ENCODE measurements at regions not wholly inside any gene's neighbourhood (a gene's known extent, or its start where the extent isn't known, plus 50 kb on each side); places are given as distances from the start of the nearest gene placed in this dataset.
"Not testable (repeated sequence)": the region's sequence is repeated elsewhere in the genome, so short reads cannot be mapped to it uniquely, and the experiment has no call there.

DNA sequence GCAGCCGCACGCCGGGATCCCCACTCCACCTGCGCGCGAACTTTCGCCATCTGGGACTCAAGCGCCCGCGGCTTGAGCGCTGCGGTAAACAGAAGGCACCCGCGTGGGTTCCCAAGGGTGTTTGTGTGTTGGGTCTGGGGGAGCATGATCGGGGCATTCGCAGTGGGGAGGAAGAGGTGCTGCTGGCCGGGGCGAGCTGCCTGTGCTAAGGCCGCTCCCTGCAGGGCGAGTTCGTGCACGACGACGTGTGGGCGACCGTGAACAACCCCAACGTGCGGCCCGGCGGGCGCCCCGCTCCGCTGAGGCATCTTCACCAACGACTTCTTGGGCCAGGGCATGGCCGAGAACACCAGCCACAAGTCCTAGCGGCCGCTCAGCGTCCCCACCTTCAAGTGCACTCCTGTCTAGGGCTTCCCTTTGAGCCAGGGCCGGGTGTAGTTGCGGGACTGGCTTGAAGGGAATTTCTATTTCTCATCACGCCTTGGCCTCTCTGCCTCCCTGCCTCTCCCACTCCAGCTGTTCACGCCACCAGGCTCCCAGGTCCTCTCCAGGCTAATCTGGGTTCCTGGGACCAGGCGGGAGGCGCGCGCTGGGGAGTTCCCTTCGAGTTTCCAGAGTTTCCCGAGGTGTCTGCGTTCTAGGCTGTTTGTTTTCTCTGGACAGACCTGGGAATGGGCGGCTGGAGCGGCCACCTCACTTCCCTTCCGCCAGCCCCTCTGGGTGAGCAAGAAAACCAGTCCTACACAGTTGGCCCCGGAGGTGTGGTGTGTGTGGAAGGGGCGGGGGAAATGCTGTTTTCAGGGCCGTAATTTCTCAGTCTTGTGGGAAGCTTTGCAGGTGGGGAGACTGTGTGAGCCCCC lies 417.8 kb upstream of the TMTC1 start:
- no peak for DNase-seq

DNA sequence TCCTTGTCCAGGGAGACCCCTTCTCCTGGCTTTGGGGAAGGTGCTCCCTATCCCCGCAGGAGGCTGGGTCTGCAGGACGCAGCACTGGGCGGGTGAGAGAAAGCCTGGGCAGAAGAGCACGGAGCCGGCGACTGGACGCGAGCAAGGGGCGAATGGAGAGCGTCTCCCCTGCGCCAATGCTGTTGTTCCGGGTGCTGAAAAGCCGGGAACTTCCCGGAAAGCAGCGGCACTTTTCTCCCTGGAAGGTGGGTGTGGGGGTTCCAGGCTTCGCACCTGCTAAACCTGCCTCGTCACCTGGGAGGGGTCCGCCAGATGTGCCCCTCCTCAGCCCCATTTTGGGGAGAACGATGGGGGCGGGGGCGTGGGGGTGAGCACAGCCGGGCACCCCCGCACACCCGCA lies 417.1 kb upstream of the TMTC1 start:
- no peak for DNase-seq

DNA sequence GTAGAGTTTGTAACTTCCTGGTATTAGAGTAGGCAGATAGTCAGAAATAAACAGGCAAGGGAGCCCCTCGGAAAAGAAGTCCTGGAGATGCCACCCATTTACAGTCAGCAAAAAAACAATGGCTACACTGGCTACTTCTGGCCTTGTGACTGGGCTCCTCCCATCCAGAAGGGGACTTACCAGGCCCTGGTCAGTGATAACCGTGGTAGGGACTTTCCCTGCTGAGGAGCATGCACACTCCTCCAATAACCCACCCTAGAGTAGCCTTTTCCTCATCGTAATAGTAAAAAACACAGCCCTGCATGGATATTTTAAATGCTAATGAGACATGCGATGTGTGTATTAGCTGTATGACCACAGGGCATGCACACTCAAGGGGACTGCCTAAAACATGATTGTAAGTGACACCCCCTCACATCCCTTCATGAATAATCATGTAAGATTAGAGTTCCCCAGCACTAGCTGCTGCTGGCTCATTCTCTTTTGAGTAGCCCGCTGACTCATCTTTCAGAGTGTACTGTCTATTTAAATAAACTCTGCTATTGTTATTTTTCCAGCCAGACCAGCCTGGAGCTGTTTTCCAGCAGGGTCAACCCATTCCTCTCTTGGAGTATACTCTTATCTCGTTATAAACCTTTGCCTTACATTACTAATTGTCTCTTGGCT lies 413.8 kb upstream of the TMTC1 start:
- no peak for DNase-seq

DNA sequence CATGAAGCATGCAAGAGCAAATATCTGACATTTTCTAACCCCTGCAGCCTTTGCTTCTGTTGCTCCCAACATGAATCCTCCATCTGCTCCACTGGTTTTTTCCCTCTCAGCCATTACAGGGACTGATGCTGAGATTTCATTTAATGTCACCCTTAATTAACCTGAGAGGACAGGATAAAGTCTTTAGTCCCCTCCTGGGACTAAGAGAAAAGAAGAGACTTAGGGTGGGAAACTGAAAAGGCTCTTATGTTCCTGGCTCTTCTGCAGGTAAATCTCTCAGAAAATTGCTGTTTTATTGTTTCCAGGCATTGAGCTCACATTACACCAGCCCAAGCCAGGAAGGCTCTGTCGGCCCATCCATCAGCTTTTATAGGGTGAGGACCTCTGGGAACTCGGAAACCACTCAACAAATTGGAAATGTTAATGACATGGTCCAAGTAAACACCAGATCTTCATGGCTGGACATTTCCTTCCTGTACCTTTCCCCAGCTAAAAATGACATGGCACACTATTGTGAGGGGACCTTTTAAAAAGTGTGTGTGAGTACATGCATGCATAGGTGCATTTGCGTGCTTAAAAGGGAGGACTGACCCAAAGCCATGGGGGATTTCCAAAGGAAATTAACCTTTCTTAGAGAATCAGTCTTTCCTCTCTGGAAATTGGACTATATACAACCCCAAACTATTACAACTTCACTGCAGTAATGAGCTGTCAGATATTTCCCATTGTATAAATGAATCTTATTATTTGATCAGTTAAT lies 408.1 kb upstream of the TMTC1 start:
- DNase-seq, result no peak

DNA sequence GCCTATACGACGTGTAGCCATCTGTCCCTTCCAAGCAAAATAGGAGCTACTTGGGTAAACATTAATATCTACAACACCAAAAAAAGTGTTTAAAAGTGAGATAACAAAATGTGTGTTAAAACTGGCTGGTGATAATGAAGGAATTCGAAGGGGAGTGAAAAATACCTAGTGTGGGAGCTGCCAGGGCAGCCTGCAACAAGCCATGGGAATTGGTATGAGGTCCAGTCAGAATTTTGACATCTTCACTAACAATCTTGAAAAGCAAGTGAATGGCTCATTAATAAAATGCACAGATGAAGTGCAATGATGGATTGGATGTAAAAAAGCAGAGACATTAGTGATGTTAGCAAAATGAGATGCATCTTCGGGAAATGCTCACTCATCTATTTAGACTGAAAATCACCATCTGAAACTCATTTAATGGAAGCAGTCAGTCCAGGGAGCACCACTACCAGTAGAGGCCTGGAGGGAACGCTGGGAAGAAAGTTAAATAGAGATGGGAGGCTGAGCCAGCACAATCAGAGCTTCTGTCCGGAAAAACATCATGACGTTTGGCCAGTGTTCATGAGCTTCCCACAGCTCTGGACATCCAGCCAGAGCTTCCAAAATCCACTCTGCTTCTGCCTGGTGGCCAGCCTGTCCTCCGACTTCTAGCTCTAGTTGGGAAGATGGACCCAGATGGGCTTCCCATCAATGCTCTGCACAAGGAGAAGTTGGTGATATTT lies 405.0 kb upstream of the TMTC1 start:
- DNase-seq, result no peak

DNA sequence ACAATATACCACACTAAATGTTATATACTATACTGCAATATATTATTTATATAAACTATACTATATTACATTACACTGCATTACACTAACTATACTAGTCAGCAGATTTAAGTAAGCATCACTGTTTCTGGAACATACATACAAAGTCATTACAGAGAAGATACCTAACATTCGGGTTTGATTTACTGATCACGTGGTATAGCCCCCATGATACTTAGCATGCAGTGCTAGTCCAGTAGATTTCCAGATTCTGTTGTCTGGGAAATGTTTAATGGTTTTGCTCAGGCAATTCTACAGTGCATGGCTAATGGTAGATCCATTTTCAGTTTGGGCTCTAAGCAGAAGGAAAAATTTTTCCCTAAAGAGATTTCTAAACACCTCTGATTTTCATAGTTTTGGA lies 403.7 kb upstream of the TMTC1 start:
- DNase-seq, result no peak

DNA sequence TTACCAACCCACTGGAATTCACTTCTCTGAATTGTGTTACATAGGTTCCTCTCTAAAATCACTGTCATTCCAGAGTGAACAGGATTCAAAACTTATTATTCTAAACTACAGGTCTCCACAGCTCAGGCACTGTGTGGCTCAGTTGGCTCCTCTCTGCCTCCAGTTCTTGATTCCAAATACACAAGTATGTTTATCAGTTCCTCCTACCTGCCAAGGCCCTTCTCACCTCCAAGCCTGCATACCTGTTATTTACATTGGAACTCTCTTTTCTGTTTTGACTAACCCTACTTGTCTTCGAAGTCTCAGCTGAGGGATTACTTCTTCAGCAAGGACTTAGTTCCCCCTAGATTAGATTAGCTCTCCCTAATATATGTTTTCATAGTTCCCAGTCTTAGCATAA lies 397.6 kb upstream of the TMTC1 start:
- DNase-seq, result no peak

DNA sequence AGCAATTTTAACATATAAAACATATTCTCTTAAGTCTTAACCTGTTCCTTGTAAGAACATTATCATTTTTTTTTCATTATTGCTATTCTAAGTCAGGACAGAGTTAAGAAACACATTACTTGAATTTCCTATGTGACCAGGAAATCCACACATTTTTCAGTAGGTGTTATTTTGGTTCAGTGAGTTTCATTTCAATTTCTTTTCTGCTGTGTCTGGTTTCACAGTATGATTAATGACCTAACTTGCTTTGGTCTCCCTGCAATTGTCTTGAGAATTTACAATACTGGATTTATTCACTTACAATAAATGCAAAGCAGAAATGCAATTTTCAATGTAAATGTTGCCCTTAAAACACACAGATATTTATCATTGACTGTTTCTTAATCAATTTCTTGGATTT lies 396.9 kb upstream of the TMTC1 start:
- no peak for DNase-seq

DNA sequence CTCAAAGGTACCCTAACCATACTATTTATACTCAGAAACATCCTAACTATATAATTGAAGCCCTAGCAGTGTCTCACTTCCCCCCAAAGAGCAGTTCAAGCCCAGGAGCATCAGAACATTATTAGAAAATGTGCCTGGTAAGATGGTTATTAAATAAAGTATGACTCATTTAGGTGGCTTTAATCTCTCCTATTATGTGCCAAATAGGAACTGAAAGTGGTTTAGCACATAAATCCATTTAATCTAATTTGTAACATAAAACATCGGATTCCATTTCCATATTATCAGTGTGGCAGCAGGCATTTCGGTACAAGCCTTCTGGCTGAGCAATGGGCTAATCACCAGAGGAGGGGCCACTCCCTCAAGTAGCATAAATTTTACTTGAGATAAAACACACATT lies 395.2 kb upstream of the TMTC1 start:
- no peak for DNase-seq

DNA sequence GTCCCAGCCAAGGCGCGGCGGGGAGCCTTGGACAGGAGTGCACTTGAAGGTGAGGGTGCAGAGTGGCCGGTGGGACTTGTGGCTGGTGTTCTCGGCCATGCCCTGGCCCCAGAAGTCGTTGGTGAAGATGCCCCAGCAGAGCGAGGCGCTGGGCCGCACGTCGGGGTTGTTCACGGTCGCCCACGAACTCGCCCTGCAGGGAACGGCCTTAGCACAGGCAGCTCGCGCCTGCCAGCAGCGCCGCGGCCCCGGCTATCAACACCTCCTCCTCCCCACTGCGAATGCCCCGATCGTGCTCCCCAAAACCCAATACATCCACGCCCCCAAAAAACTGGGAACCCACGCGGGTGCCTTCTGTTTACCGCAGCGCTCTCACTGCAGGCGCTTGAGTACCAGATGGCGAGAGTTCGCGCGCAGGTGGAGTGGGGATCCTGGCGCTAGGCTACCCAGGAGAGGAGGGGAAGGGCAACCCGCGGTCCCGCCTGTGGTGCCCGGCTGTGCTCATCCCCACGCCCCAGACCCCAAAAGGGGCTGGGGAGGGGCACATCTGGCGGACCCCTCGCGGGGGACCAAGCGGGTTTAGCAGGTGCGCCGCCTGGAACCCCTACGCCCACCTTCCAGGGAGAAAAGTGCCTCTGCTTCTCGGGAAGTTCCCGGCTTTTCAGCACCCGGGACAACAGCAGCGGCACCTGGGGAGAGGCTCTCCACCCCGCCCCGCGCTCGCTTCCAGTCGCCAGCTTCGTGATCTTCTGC lies 386.3 kb upstream of the TMTC1 start:
- DNase-seq, result no peak

DNA sequence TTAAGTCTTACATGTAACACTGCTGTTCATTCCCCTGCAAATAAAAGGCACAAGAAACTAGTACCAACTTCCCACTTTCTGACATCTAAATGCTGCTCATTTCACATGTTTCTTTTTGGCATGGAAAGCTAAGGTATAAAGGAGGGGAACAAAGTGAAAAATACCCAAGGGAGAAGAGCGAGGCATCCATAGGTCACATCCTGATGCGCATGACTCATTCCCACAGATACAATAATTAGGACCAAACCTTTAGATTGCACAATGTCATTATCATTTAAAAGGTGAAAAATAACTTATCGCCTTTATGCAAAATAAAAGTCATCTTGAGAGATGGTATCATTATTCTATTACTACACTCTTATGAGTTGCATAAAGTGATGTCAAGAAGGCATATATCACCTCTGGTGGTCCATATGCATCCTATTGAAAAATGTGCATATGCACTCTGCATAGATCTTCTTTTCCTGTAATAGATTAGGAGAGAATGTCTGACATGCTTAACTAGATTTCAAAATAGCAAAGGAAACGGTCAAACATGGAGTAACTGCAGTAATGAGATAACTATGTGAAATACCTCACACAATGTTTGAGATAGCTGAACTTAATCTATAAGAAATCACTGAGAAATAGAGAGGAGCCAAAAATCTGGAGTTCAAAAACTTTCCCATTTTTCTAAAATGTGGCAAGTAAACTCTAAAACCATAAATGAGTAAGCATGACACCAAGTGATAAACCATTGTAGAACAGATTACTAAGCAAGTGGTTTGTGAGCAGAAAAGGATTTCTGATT lies 382.5 kb upstream of the TMTC1 start:
- no peak for DNase-seq

DNA sequence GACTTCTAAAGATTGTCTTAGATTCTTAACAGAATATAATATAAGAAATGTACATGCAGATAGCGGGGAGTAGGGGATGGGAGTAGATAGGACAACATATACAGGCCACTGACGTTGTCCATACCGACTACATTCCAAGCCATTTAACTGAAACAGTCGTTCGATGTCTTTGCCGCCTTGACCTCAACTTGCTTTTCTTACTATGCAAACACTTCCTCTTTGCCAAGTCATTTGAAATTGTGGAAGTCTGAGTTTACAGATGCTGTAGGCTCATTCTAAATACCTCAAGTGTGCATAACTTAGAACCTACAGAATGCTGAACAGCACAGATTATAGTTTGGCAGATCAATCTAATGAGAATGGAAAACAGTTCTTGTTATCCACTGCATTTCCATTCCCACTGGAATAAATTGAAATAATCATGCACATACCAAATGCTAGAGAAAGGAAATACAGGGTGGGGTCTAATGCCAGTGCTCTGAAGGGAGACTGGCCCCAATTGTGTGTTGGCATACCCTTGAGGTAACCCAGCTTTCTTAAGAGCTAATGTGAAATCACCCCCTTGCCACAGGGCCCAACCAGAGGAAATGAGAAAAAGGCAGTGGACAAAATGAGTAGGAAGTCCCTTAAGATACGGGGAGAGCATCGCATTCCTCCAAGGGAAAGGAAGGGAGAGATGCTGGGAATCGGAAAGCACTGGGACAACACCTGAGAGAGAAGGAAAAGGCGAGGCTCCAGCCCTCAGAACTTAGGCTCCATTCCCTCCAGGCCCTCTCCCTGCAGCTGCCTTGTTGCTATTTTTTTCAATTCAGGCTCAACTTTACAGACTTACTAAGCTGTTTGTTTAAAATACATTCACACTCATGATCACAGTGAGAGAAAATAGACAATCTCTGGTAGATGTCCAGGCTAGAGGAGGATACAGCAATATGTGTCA lies 380.9 kb upstream of the TMTC1 start:
- DNase-seq, result no peak

DNA sequence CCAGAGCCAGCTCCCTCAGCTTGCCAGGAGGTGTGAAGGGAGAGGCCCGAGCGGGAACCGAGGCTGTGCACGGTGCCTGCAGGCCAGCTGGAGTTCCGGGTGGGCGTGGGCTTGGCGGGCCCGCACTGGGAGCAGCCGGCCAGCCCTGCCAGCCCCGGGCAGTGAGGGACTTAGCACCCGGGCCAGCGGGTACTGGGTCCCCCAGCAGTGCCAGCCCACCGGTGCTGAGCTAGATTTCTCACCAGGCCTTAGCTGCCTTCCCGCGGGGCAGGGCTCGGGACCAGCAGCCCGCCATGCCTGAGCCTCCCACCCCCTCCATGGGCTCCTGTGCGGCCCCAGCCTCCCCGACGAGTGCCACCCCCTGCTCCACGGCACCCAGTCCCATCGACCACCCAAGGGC lies 373.1 kb upstream of the TMTC1 start:
- DNase-seq, result not testable (repeated sequence)

DNA sequence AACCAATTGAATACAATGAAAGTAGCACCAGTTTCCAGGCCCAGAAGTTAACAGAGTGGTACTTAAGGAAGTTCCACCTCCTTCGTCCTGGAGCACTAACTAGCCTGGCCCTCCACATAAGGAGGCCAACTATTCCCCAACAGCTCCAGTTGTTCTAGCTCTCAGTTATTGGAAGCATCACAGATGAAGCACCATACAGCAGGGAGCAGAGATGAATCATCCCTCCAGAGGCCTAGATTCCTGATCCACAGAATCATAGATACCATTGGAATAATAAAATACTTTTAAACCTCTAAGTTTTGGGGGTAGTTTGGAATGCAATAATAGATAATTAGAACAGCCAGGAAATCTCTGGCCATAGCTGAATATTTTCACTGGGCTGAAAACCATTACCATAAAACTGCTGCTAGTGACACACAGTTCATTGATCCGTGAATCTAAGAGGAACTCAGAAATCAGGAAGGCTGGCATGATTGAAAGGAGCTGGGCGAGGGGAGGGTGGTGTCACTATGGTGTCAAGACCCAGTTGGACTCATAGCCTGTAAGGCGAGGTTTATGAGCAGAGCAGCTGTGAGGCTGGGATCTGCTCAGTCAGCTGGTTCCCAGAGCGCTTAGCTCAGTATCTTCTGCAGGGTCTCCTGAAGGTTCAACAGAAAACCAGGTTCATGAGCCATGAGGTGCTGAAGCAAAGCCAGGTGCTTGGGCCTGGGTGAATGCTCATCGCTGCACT lies 371.4 kb upstream of the TMTC1 start:
- no peak for DNase-seq

DNA sequence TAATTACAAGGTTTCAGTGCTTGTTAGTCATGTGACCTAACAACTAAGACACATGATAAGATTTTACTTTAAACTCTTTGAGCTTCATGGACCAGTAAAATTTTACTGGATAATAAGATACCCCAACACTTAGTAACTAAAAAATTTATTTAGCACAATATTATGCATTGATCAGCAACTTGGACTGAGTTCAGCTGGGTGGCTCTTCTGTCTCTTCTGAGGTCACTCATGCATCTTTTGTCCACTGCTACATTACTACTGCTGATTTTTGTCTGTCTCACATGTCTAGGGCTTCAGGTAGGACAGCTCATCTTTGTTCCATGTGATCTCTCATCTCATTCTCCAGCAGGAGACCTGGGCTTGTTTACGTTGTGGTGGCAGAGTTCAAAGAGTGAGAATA lies 370.2 kb upstream of the TMTC1 start:
- no peak for DNase-seq

DNA sequence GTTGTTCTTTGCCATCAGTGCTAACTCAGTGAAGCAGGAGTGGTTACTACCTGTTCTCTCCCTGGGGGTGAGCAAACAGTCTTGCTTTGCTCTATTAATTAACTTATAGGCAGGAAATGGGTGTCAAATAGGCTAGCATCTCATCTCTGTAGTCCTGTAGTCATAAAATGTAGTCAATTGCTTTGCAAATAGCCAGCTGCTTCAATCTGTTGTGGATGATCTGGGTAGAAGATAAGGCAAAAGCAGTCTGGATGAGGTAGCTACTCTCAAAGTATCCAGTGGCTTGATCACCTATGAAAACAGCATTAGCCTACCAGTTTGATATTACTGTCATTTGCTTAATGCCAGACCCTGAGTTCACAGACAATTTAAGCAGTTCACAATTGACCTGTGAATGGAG lies 369.0 kb upstream of the TMTC1 start:
- DNase-seq, result no peak

DNA sequence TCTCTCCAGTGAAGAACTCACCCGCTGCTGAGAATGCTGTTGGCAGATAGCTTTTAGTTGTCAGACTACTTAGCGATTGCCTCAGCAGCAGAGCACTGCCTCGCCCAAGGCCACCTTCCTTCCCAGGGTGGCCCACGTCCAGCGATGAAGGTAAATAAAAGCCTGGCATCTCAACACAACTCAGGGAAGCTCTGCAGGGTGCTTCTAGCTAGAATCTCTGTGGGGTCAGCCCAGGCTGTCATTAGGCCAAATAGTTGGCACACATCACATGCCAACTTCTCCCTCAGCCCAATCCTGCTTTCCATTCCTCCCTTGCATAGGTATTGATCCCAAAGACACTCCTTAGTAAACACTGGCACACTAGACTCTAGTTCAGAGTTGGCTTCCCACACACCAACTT lies 368.1 kb upstream of the TMTC1 start:
- no peak for DNase-seq

DNA sequence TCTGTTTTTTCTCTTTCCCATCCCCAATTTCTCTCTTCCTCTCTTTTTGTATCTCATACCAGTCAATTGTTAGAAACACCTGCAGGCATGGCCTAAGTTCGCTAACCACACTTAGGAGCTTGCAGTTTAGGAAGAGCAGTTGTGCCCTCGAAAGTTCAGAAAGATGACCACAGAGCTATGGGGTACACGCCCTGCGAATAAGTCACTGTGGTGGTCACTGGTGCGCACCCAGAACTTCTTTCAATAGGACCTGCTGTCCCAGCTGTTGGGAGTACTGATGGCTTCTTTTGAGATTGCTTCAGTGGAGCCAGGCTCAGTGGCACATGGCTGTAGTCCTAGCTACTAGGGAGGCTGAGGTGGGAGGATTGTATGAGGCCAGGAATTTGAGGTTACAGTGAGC lies 362.8 kb upstream of the TMTC1 start:
- DNase-seq, result no peak

DNA sequence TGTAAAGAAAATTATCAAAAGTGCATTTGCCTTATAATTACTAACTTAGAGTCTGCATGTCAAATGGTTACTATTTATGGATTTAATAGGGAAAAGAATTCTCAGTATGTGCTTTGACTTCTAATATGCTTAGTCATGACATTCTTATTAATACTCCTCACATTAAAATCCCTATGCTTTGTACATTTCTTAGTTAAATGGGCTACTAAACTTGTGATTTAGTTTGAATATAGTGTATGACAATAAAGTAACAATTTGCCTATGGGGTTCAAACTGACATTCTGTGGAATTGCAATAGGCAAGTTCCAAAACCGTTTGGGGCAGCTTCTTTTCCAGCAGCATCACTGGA lies 361.9 kb upstream of the TMTC1 start:
- DNase-seq, result no peak

All from hematopoietic multipotent progenitor cell treated with erythropoietin and hydrocortisone succinate and interleukin-3 and kit ligand, for 8 days (in vitro differentiated cells).